Lung (tissue), 11 donors: ENCODE measurements at regions not wholly inside any gene's neighbourhood (a gene's known extent, or its start where the extent isn't known, plus 50 kb on each side); places are given as distances from the start of the nearest gene placed in this dataset.
A peak's percentile ranks its signal among the peaks of the same experiment; 100 is the strongest.

Source experiments
- ATAC-seq: fragments of 200-7000 bp; cut with Tn5 transposase; one replicate; pipeline ENCODE4 v1.9.1; 2020; ENCODE audit warnings: moderate number of reproducible peaks; ENCODE audit not compliant: insufficient read depth, low FRiP score
- DNase-seq, 3 donors: peaks; one replicate each; pipeline ENCODE4 v3.0.0-alpha.2; 2013 to 2017
- H3K27ac ChIP-seq, 2 donors: one replicate each; pipeline ENCODE4 v1.5.1; 2013; ENCODE audit warnings: mild to moderate bottlenecking in 2 of 2, moderate library complexity in 2 of 2, control low read depth in 1 of 2, inconsistent platforms in 1 of 2, low read depth in 1 of 2, low read length in 1 of 2
- H3K27me3 ChIP-seq, 3 donors: one replicate each; pipeline ENCODE4 v1.5.1; 2013; ENCODE audit warnings: low read length in 2 of 3; ENCODE audit not compliant: control insufficient read depth in 3 of 3, insufficient read depth in 3 of 3
- H3K36me3 ChIP-seq, 4 donors: one replicate each; pipeline ENCODE4 v1.5.1; 2013; ENCODE audit warnings: low read length in 4 of 4, mild to moderate bottlenecking in 1 of 4, moderate library complexity in 1 of 4; ENCODE audit not compliant: control insufficient read depth in 4 of 4, insufficient read depth in 4 of 4
- H3K4me1 ChIP-seq, 5 donors: one replicate each; pipeline ENCODE4 v1.5.1; 2013; ENCODE audit warnings: low read length in 5 of 5, mild to moderate bottlenecking in 2 of 5, moderate library complexity in 1 of 5; ENCODE audit not compliant: control insufficient read depth in 5 of 5, insufficient read depth in 5 of 5
- H3K4me3 ChIP-seq: one replicate; pipeline ENCODE4 v1.5.1; 2013; ENCODE audit warnings: mild to moderate bottlenecking, control low read depth, moderate library complexity
- H3K9ac ChIP-seq, 2 donors: one replicate each; pipeline ENCODE4 v1.5.1; 2013; ENCODE audit warnings: low read length in 2 of 2, control low read depth in 1 of 2; ENCODE audit not compliant: insufficient read depth in 1 of 2
- H3K9me3 ChIP-seq, 4 donors: one replicate each; pipeline ENCODE4 v1.5.1; 2013; ENCODE audit warnings: low read length in 3 of 4, mild to moderate bottlenecking in 1 of 4, moderate library complexity in 1 of 4; ENCODE audit not compliant: control insufficient read depth in 4 of 4, insufficient read depth in 3 of 4
- WGBS, 2 donors: extraction: QIAGEN DNeasy Blood & Tissue Kit; methylation state at CpG; one replicate each; pipeline ENCODE4 v1.1.7; 2013; 5-methylcytosine and 5-hydroxymethylcytosine counted together
- TF ChIP-seq, protein P1 (sequence below): IDR thresholded peaks from 2 replicates; pipeline ENCODE4 v1.5.1; 2012; ENCODE audit warnings: mild to moderate bottlenecking; ENCODE audit errors: control extremely low read depth, extremely low read depth
- donor health status: control.
- donor health status: control.
- donor health status: Bipolar disorder and iron deficiency.
- donor health status: healthy.
- donor health status: DM: yes; HTN: yes; CAD: no.

DNA sequence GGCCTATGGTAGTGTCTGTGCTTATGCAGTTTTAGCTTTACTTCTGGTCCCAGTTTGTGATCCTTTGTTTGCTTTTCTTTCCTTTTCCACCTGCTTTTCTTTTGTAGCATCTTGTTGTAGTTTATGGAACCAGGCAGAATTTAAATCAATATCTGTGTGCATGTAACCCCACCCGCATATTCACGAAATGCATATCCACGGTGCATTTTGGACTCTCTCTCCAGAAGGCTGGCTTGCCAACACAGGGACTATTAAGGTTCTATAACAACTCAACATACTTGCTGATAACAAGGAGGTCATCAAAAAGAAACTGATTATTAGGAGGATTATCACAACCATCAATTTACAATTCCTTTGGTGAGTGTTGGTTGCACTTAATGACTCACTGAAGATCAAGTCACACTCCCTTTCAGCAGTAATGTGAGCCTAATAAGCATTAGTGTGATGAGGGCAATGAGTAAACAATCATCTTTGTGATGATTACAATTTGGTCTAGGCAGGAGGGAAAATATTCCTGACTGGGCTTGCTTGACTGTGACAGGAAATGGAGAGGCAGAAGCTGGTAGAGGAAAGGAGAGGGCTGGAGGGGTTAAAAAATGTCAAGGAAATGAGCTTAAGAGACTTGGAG, 378.6 kb downstream of the REEP3 start:
- ATAC-seq (no peak), DNase-seq (peak in 2 of 3 donors; percentile 18 to 30)
- peaks cover 0 to 5% (median 0%) of the 10 kb centered on the region in 5 donors for H3K4me1 ChIP-seq
- TF ChIP-seq, protein P1, sequence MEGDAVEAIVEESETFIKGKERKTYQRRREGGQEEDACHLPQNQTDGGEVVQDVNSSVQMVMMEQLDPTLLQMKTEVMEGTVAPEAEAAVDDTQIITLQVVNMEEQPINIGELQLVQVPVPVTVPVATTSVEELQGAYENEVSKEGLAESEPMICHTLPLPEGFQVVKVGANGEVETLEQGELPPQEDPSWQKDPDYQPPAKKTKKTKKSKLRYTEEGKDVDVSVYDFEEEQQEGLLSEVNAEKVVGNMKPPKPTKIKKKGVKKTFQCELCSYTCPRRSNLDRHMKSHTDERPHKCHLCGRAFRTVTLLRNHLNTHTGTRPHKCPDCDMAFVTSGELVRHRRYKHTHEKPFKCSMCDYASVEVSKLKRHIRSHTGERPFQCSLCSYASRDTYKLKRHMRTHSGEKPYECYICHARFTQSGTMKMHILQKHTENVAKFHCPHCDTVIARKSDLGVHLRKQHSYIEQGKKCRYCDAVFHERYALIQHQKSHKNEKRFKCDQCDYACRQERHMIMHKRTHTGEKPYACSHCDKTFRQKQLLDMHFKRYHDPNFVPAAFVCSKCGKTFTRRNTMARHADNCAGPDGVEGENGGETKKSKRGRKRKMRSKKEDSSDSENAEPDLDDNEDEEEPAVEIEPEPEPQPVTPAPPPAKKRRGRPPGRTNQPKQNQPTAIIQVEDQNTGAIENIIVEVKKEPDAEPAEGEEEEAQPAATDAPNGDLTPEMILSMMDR: no peak
- WGBS, 2 donors: 91 to 92% methylated on average over 3 of the region's 3 CpGs
- H3K36me3 ChIP-seq: no peaks in the 10 kb centered on the region
- H3K27me3 ChIP-seq: no peaks in the 10 kb centered on the region
- no peaks in the 10 kb centered on the region for H3K9me3 ChIP-seq
- H3K4me3 ChIP-seq: no peak overlapping the region
- no peak overlapping the region for H3K27ac ChIP-seq
- no peak overlapping the region for H3K9ac ChIP-seq

DNA sequence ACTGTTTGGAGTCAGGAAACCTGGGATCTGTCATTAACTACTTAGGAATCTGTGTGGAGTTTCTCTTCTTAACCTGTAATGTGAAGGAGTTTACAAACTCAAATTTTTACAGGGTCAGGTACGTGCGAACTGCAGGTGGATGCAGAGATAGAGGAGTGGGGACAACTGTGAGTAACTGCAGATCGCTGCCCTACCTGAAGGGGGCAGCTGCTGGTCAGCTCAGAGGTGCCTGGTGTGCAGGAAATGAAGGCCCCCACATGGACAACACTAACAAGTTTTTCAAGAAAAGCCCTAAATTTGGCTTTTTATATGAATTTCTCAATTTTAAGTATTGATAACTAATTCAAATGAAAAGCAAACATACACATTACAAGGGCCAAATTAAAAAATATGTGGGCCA, 380.0 kb downstream of the REEP3 start:
- 76 to 77% methylated on average over 3 of the region's 3 CpGs for WGBS, 2 donors
- Histone ChIP-seq H3K27ac (no peak overlapping the region), H3K9me3 (no peaks in the 10 kb centered on the region), H3K4me3 (no peak overlapping the region), H3K27me3 (no peaks in the 10 kb centered on the region), H3K4me1 (peaks cover 0 to 5% (median 0%) of the 10 kb centered on the region in 5 donors), H3K36me3 (no peaks in the 10 kb centered on the region), H3K9ac (no peak overlapping the region)
- TF ChIP-seq, protein P1: no peak
- DNase-seq (no peak), ATAC-seq (no peak)

DNA sequence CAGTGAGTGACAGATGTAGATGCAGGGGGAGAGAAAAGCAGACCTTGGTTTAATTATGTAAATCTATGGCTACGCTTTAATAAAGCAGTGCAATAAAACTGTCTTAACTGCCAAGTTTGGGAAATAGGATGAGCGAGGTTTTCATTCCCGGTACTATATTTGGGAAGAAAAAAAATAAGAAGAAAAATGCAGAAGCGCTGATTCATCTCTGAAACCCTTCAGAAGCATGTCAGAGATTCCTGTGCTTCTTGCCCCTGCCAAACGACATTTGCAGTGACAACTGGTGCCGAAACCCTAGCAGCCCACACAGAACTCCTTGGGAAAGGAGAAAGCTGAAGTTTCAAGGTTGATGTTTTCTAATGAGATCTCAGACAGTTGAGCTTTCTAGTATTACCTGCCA, 380.7 kb downstream of the REEP3 start:
- 73 to 77% methylated on average over 6 of the region's 6 CpGs for WGBS, 2 donors
- TF ChIP-seq, protein P1: no peak

DNA sequence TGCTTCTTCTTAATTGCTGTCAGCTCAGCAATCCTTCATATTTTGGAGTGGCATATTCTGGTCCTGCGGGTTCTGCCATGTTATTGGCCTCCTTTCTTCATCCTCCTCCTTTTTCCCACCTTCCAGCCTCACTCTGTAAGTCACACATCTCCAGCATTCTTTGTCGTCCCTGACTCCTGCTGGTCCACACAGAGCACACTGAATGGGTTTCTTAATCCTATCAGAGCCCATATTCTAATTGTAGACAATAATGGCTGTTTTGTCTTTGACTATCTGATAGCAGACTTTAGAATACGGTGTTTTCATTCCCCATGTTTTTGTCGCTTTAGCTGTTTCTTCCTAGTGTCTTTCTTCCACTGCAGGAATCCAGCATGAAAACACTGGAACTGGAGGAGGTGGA, 389.6 kb downstream of the REEP3 start:
- no peaks in the 10 kb centered on the region for H3K9me3 ChIP-seq
- no peaks in the 10 kb centered on the region for H3K27me3 ChIP-seq
- H3K4me1 ChIP-seq: peaks cover 0 to 2% (median 0%) of the 10 kb centered on the region in 5 donors
- 47 to 64% methylated on average over 4 of the region's 4 CpGs for WGBS, 2 donors
- no peak overlapping the region for H3K27ac ChIP-seq
- H3K36me3 ChIP-seq: no peaks in the 10 kb centered on the region
- ATAC-seq (no peak), DNase-seq (no peak)
- TF ChIP-seq, protein P1: no peak
- no peak overlapping the region for H3K9ac ChIP-seq
- no peak overlapping the region for H3K4me3 ChIP-seq

More for the DNA sequence above, 380.7 kb downstream of the REEP3 start:
- no peak overlapping the region for H3K9ac ChIP-seq
- H3K9me3 ChIP-seq: no peaks in the 10 kb centered on the region
- peaks cover 0 to 5% (median 0%) of the 10 kb centered on the region in 5 donors for H3K4me1 ChIP-seq
- no peaks in the 10 kb centered on the region for H3K27me3 ChIP-seq
- H3K4me3 ChIP-seq: no peak overlapping the region
- H3K36me3 ChIP-seq: no peaks in the 10 kb centered on the region
- DNase-seq (no peak), ATAC-seq (no peak)
- H3K27ac ChIP-seq: no peak overlapping the region
